Pancreas (tissue), 10 donors: ENCODE measurements at regions not wholly inside any gene's neighbourhood (a gene's known extent, or its start where the extent isn't known, plus 50 kb on each side); places are given as distances from the start of the nearest gene placed in this dataset.

ENCODE experiments used
- ATAC-seq, 4 donors: fragments of 200-7000 bp; cut with Tn5 transposase; one replicate each; pipeline versions ENCODE4 v1.8.0 to v1.9.1; 2020; ENCODE audit warnings: mild to moderate bottlenecking in 4 of 4, moderate library complexity in 4 of 4
- DNase-seq, 6 donors: peaks; one replicate each; pipeline ENCODE4 v3.0.0-alpha.2; 2020
- FAIRE-seq: peaks from 2 replicates; lab custom pipeline; 2012; peaks lifted over from hg19 to GRCh38; lab: Jason Lieb, UNC
- H3K27ac ChIP-seq, 4 donors: fragments of 200-600 bp; sonication (generic); 1 replicate in 3 of 4; 2 replicates in 1 of 4; pipeline versions ENCODE4 v1.5.0 to v1.8.0; 2020
- H3K27me3 ChIP-seq, 4 donors: fragments of 200-600 bp; one replicate each; pipeline ENCODE4 v1.8.0; 2021
- H3K36me3 ChIP-seq, 3 donors: fragments of 200-600 bp; sonication (generic) in 1 of 3; one replicate each; pipeline versions ENCODE4 v1.5.0 to v1.8.0; 2020 to 2021
- H3K4me1 ChIP-seq, 3 donors: fragments of 200-600 bp; one replicate each; pipeline ENCODE4 v1.8.0; 2021
- H3K4me3 ChIP-seq, 4 donors: fragments of 200-600 bp; sonication (generic) in 2 of 4; one replicate each; pipeline versions ENCODE4 v1.5.0 to v1.8.0; 2020 to 2021
- H3K9me3 ChIP-seq, 4 donors: fragments of 200-600 bp; one replicate each; pipeline ENCODE4 v1.8.0; 2021
- WGBS, 2 donors: extraction: QIAGEN DNeasy Blood & Tissue Kit; methylation state at CpG; one replicate each; pipeline ENCODE4 v1.1.7; 2013; 5-methylcytosine and 5-hydroxymethylcytosine counted together
- intact Hi-C, 3 donors: fragments of 100-400 bp; cut with DNase I; formaldehyde crosslinking; loops; one replicate each; pipeline versions ENCODE4 v1.11.1 to v1.14.2; 2022
- TF ChIP-seq, protein P1 (sequence below), 4 donors: fragments of 200-600 bp; sonication (generic) in 3 of 4; IDR thresholded peaks; one replicate each; pipeline versions ENCODE4 v1.5.0 to v1.8.0; 2021; ENCODE audit warnings: antibody characterized with exemption in 4 of 4
- donor health status: healthy with polysubstance abuse.
- donor health status: DM: no; HTN: no; CAD: no; lungs with moderate emphysema.
- donor health status: DM: no; HTN: no; CAD: no.
- donor health status: control.
- donor health status: control.
- donor health status: Bipolar disorder and iron deficiency.
- donor health status: DM: yes; HTN: yes; CAD: no.
- donor health status: DM: no; HTN: no; CAD: no.
- donor health status: DM: no; HTN: no; CAD: no.
- donor health status: DM: yes; HTN: yes; CAD: no.

DNA sequence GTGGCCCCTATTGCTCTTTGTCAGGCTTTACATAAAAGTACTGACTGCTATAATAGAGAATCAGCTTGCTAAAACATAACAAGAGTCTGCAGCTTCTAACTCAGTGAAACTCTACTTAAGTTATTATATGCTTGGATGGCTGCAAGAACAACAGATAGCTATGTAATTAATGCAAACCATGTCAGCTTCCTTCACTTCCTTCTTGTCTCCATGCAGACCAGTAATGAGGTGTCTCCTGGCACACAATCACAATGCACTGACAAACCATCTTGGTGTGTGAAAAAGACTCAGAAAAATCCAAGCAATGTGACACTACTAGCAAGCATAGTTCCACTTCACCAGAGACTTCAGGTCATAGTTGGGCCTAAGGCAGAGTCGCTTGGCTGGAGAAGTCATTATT lies 2068.9 kb upstream of the PIK3C3 start:
- H3K9me3 ChIP-seq: no peaks in the 10 kb centered on the region
- ATAC-seq (no peak), FAIRE-seq (no peak), DNase-seq (no peak)
- no peaks in the 10 kb centered on the region for H3K36me3 ChIP-seq
- no peak overlapping the region for H3K4me3 ChIP-seq
- no peaks in the 10 kb centered on the region for H3K27me3 ChIP-seq
- TF ChIP-seq, protein P1, sequence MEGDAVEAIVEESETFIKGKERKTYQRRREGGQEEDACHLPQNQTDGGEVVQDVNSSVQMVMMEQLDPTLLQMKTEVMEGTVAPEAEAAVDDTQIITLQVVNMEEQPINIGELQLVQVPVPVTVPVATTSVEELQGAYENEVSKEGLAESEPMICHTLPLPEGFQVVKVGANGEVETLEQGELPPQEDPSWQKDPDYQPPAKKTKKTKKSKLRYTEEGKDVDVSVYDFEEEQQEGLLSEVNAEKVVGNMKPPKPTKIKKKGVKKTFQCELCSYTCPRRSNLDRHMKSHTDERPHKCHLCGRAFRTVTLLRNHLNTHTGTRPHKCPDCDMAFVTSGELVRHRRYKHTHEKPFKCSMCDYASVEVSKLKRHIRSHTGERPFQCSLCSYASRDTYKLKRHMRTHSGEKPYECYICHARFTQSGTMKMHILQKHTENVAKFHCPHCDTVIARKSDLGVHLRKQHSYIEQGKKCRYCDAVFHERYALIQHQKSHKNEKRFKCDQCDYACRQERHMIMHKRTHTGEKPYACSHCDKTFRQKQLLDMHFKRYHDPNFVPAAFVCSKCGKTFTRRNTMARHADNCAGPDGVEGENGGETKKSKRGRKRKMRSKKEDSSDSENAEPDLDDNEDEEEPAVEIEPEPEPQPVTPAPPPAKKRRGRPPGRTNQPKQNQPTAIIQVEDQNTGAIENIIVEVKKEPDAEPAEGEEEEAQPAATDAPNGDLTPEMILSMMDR (IDR thresholded peaks at IDR 0.05): no peak
- H3K4me1 ChIP-seq: no peaks in the 10 kb centered on the region
- intact Hi-C loops: no loop called here
- WGBS, 2 donors: 76 to 79% methylated on average over 1 of the region's 1 CpG
- H3K27ac ChIP-seq: no peak overlapping the region

DNA sequence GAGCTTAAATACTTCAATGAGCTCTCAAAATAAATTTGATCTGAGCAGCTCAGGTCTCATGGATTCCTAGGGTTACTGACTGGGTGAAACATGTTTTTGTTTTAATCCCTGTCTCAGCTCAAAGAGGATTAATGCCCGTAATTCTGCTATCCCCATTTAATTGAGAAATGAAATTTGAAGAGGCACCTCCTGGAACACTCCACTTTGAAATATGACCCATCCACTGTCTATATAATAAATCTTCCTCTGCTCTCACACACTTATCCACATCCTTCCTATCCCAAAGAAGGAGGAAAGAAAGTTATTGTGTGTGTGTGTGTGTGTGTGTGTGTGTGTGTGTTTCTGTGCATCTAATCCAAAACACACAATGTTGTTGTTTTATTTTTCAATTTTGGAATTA lies 2082.4 kb upstream of the PIK3C3 start:
- DNase-seq: no peak
- Histone ChIP-seq H3K27me3 (no peaks in the 10 kb centered on the region), H3K36me3 (no peaks in the 10 kb centered on the region), H3K9me3 (no peaks in the 10 kb centered on the region), H3K27ac (no peak overlapping the region), H3K4me3 (no peak overlapping the region), H3K4me1 (no peaks in the 10 kb centered on the region)
- no peak for ATAC-seq
- TF ChIP-seq, protein P1 (IDR thresholded peaks at IDR 0.05): no peak
- 56 to 71% methylated on average over 1 of the region's 1 CpG for WGBS, 2 donors
- no peak for FAIRE-seq
- intact Hi-C loops: no loop called here

DNA sequence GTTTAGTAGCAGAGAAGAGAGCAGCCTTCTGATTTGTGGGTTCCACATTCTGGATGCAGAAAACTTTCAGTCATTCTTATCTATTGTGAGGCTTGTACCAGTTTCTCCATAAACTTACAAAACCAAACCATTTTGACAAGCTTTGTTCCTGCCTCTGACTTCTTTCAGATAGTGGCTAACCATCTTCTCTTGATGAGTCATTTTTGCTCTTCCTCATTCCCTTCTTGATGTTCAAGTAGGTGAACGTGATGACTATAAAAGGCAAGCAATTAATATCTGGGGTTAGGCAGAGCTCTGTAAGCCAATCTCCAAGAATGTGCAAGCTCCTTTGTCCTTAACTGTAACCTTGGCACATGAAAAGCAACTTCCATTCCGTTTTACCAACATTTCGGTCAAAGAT lies 2083.1 kb upstream of the PIK3C3 start:
- 56 to 62% methylated on average over 3 of the region's 3 CpGs for WGBS, 2 donors
- DNase-seq (no peak), FAIRE-seq (no peak), ATAC-seq (no peak)
- intact Hi-C loops: no loop called here
- no peaks in the 10 kb centered on the region for H3K36me3 ChIP-seq
- H3K27me3 ChIP-seq: no peaks in the 10 kb centered on the region
- H3K27ac ChIP-seq: no peak overlapping the region
- no peaks in the 10 kb centered on the region for H3K4me1 ChIP-seq
- no peaks in the 10 kb centered on the region for H3K9me3 ChIP-seq
- no peak overlapping the region for H3K4me3 ChIP-seq
- TF ChIP-seq, protein P1 (IDR thresholded peaks at IDR 0.05): no peak

DNA sequence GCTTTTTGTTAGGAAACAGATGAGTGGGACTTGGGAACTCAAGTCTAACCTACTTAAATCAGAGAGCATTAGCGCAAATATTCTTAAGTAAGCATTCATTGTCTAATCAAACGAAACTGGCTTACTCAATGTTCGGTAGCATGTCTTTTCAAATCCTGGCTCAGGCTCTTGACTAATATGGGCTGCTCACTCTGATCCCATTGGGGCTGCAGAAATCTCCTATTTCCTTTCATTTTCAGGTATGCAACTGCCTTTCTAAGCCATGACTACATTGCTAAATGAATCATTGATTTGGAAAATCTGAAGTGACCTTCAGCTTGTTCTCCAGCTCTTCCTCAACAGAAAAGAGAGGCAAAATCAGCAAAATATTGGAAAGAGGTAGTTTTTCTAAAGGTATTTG lies 2084.4 kb upstream of the PIK3C3 start:
- H3K4me1 ChIP-seq: no peaks in the 10 kb centered on the region
- no peak overlapping the region for H3K27ac ChIP-seq
- H3K4me3 ChIP-seq: no peak overlapping the region
- H3K9me3 ChIP-seq: no peaks in the 10 kb centered on the region
- no peaks in the 10 kb centered on the region for H3K36me3 ChIP-seq
- TF ChIP-seq, protein P1 (IDR thresholded peaks at IDR 0.05): no peak
- WGBS, 2 donors: 39 to 51% methylated on average over 3 of the region's 3 CpGs
- DNase-seq: no peak
- FAIRE-seq: no peak
- intact Hi-C loops: no loop called here
- H3K27me3 ChIP-seq: no peaks in the 10 kb centered on the region
- ATAC-seq: no peak

DNA sequence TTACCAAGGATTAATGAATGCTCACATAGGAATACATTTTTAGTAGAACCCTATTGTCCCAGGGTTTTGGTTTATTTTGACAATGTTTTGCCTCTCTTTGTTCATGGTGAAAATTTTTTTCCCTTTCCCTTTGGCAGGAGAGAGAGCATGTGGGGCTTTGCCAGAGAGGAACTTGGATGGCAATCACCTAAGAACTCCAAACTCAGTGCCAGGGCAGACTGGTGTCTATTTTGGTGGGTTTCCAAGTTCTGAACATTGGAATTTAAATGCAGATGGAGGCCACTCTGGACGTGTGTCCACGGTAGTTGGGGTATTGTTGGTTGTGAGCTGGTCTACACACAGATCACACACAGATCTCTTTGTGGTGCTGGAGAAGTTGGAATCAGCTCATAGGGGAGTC lies 2091.1 kb upstream of the PIK3C3 start:
- DNase-seq (no peak), FAIRE-seq (no peak), ATAC-seq (no peak)
- 41 to 47% methylated on average over 2 of the region's 2 CpGs for WGBS, 2 donors
- intact Hi-C loops: no loop called here
- no peak overlapping the region for H3K4me3 ChIP-seq
- H3K4me1 ChIP-seq: no peaks in the 10 kb centered on the region
- no peaks in the 10 kb centered on the region for H3K36me3 ChIP-seq
- H3K27ac ChIP-seq: no peak overlapping the region
- TF ChIP-seq, protein P1 (IDR thresholded peaks at IDR 0.05): no peak
- H3K9me3 ChIP-seq: no peaks in the 10 kb centered on the region
- no peaks in the 10 kb centered on the region for H3K27me3 ChIP-seq
